CD1c-positive myeloid dendritic cell (primary cell): ENCODE measurements at regions not wholly inside any gene's neighbourhood (a gene's known extent, or its start where the extent isn't known, plus 50 kb on each side); places are given as distances from the start of the nearest gene placed in this dataset.

Source experiments
- DNase-seq: peaks from one replicate; pipeline ENCODE4 v3.0.0-alpha.2; 2016; ENCODE audit errors: extremely low spot score

DNA sequence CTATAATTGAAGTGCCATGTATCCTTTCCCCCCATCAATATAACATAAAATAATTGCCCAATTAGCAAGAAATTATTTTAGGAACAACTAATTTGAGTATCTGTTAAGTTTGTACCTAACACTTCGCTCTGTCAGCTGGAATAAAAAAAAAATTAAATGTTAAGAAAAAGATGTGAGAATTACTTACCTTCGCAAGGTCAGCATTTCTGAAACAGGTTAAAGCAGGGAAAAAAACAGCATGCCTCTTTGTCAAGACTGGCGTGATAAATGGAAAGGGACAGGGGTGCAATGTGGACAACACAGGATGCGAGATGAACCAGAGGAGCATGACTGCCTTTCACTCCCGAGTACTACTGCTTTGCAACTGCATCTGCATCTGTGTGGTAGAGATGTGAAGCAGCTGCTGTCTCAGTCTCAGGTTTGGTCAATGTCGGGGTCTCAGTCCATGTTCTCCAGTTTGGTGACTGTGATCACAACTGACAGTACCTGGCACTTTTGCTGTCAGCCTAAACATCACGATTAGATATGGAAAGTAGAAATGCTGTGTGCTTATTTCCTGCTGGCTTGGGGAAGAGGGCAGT, 565.4 kb upstream of the LRRTM1 start:
- DNase-seq, result no peak

DNA sequence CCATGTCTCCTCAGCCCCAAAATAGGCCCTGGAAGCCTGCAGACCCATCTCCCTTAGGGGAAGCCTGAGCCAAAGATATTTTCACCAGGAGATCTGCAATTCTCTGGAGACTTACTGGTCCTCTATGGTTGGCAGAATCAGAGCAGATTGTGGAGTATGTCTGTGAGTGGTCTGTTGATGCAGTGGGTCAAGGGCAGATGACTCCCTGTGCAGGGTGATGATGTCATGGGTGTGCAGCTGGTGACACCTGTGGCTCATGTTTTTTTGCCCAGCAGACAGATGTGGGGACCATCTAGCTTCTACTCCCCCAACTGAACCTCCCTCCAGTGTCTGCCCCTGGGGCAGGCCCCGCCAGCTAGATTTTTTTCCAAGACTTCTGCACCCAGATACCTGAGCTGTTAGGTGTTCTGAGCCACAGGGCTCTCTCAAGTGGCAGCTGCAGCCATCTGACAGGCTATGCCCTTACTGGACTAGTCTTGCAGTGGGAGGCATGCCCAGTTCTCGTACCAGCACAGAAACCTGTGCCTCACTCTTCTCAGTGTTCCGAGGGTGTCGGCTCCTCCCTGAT, 558.7 kb upstream of the LRRTM1 start:
- no peak for DNase-seq

DNA sequence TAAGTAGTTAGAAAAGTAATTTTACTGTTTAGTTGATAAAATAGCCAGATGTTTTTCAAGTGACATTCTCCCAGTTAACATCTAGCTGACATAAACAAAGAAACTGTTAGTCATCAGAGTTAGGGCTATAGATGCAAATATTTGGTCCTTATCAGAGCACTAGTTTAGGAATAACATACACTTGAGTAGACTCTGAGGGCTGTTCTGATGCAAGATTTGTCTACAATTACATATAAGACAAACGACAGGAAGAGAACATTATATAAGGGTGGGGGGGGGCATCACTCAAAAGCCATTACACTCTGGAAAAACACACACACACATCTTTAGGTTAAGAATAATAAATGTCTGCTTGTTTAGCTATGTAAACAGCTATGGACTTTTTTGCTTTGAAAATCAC, 554.4 kb upstream of the LRRTM1 start:
- no peak for DNase-seq

DNA sequence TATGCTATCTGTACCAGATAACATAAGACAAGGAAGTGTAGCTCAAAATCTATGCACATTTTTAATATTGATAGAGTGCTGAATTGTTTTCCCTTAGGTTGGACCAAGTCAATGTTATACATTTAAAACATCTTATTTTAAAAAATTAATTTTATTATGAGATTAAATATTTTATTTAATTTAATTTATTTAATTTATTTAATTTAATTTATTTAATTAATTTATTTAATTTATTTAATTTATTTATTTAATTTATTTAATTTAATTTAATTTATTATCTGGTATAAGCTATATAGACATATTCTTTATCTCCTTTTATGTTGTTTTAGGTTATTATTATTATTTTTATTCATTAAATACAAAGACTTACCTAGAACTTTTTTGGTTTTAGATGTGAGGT, 551.7 kb upstream of the LRRTM1 start:
- DNase-seq, result no peak

DNA sequence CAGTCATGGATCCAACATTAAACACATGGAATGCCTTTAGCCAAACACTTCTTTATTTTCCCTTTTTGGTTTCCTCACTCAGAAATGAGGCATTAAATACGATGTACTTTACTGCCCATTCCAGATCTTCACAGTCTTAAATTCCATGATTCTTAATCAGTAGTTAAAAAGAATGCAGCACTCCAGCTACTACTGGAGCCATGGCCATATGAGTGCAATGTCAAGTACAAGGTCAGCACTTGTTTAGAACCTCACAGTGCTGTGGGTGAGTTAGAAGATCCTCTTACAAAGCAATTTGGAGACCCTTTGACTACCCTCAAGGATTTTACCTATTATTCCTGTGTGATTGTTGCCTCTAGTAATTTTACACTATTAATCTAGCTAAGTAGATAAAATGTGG, 550.3 kb upstream of the LRRTM1 start:
- DNase-seq, result no peak

DNA sequence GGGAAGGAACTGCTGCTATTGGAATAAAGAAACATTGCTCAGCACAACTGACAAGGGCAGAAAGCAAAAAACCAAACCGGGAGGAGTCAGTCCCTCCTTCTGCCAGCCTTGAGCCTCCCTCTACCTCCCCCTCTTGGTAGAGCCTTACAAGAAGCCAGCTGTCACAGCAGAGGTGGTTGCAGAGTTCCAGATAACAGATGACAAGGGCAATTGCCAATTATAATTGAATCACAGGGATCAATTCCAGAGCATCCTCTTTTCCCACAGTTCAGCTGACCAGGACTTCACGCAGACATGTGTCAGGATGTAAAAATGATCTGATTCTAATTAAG, 548.2 kb upstream of the LRRTM1 start:
- no peak for DNase-seq

DNA sequence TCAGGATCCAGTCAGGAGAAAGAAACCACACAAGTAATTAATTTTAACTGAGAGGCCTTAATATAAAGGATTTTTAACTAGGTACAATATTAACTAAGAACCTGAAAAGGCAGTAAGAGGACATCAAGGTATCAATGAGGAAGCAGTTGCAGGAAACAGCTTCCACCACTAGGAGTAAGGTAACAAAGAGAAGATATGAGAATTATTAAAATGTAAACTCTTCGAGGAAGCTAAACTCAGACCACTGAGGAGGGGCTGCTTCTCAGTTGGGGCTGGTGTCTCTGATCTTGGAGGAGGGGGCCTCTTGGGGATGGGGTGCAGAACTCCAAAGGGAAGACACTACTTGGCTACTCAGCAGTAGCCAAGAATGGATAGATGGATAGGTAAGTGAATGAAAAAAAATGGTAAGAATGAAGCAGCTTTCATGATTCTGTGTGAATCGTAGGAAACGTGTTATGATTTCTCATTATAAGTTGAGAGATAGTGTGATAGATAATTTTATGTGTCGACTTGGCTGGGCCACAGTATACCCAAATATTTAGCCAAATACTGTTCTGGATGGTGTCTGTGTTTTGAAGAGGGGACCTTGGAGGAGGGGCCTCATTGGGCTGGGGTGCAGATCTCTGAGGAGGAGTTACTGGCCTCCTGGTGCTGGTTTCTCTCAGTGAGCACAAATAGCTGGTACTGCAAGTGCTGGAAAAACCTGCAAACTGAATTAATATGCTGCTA, 547.7 kb upstream of the LRRTM1 start:
- DNase-seq, result no peak

DNA sequence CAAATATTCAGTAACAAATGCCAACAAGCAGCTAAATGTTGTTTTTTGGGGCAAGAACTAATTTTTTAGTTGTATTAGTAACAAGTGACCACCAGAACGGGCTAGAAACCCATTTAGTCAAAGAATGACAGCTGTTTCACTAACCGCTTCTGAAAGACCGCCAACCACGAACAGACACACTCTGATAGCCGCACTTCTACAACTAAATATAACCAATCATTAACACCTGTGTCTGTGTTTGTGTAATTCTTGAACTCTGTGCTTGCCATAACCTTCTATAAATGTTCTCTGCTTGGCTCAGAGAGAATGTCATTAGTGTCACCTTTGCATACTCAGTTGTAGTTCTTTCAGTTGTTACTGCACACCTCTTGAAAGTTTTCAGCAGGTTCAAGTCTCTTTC, 526.3 kb upstream of the LRRTM1 start:
- DNase-seq, result no peak

DNA sequence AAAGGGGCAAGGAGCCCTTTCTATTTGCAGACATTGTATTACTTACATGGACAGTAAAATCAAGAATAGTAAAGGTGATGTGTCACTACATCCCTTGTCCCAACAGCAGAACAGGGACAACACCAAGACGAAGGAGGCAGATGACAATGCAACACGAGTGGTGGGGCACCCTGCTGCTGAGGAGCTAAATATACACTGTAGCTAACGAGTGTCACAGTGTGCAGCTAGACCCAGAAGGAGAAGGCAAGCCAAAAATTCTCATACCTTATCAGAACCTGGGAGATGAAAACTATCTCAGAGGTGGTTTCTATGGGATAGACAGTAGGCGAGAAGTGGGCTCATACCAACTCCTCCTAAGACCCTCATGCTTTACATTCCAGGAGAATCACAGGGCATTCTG, 518.4 kb upstream of the LRRTM1 start:
- no peak for DNase-seq

DNA sequence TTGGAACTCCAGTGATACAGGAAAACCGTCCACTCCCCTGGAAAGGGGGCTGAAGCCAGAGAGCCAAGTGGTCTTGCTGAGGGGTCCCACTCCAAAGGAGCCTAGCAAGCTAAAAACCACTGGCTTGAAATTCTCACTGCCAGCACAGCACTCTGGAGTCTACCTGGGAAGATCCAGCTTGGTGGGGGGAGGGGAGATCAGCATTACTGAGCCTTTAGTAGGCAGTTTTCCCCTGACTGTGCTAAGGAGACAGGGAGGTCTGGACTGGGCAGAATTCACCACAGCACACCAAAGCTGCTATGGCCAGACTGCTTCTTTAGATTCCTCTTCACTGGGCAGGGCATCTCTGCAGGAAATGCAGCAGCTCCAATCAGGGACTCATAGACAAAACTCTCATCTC, 510.7 kb upstream of the LRRTM1 start:
- DNase-seq, result no peak

DNA sequence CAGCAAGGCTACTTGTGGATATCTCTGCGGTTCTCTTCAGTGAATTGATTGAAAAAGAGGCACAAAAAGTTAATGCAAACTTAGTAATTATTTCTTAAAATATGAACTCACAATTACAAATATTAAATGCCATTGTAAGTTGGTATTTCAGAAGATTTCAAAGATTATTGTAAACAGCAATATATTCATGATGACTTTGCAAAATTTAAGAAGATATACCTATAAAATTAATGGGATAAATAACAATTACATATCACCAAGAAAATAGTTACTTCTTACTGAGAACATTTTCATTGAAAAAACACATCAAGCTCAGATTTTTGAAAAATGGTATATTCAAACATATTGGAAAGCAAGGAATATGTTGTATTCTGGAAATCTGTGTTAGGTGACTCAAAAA, 482.0 kb upstream of the LRRTM1 start:
- DNase-seq, result no peak

DNA sequence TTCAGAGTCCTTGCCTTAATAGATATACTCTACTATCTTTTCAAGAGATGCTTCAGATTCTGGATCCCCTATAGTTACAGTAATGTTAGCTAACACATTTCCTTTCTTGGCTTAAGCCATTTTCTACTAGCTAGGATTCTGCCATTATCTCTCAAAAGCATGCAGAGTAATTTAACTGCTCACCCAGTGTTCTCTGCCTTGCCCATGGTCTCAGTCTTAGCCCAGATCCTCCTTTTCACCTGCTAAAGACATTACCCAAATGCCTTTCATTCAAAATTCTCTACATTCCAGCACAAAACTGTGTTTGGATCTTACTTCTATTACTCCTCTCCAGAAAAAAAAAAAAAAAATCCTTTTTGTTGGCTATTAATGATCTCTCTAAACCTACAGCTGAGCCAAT, 474.2 kb upstream of the LRRTM1 start:
- DNase-seq, result no peak

DNA sequence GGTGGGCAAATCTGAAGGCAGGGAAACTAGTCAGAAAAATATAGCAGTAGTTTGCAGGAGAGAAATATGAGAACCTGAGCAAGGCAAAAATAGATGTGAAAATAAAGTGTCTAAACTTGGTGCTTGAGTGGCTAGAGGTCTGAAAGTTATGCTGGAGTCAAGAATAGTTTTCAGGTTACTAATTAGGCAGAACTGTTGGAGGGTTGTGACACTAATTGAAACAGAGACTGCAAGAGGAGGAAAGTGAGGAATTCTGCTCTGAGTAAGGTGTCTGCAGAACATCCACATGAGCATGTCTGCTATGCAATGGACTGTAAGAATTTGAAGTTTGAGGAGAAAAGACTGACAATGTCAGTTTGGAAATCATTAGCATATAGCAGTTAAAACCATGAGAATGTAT, 444.0 kb upstream of the LRRTM1 start:
- no peak for DNase-seq

DNA sequence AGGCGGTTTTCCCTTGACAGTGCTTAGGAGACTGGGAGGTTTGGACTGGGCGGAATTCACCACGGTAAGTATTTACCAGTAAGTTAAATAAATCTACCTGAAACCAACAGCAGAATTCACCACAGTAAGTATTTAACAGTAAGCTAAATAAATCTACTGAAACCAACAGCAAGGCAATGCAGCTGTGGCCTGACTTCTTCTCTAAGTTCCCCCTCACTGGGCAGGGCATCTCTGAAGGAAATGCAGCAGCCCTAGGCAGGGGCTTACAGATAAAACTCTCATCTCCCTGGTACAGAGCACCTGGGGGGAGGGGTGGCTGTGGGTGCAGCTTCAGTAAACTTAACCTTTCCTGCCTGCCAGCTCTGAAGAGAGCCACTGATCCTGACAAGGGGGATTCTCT, 432.5 kb upstream of the LRRTM1 start:
- DNase-seq, result no peak

DNA sequence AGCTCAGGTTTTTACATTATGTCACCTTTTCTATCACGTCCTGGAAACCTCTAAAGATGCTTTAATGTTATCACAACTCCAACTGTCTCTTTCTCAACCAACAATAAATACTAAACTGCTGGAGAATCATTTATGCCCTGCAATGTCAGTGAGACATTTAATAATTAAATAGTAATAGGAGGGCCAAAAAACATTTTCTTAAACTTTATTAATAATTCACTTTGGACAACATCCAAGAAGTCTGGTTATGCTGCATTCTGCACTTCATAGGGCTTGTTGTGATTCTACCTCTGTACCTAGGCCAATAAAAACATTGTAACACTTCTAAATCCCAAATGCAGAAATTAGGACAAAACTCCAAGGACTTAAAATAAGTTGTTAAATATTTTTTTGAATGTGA, 420.4 kb upstream of the LRRTM1 start:
- DNase-seq, result no peak

DNA sequence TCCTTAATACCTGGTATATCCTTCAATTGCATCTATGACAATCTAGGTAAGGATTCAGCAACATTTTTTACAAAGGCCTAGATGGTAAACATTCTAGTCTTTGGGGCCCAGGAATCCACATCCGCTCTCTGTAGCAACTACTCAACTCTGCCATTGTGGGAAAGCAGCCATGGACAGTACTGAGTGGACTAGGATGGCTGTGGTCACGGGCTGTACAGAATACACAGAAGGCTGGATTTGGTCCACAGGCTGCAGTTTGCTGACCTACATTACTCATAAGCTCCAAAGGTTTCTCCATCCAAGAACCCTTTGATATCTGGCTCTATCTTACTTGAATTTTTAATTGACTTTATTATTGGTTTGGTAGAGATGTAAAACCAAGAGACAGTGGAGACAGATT, 418.3 kb upstream of the LRRTM1 start:
- no peak for DNase-seq

DNA sequence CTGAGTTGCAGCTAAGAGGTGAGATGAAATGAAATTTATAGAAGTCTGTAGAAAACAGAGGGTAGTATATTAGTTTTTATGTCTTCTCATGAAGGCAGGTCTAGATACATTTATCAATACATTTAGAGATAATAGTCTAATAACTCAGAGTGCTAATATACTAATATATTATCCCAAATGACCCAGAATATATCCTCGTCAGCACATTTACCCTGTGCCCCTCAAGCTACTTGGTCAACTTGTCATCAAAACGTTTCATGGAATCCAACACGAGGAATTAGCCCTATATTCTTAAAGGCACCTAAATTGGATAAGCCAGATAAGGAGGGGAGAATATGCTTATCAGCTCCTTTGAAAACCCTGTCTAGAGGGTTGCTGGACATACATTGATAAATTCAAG, 415.1 kb upstream of the LRRTM1 start:
- DNase-seq, result no peak

DNA sequence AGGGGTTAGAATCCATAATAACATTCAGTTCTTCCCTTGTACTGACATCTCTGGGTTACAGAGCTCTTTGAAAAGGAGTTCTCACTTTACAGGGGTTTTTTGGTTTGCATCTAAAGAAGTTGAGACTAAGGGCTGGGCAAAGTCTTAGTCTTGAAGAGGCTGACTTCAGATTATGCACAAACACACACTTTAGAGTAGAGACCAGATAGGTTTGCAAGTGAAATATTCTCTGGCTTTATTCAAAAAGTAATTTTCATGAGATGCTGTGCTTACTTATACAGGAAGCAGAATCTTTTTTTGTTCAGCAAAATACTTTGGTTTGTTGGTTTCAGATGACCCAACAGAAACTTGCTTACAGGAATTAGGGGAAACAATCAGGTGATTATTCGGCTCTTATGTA, 410.9 kb upstream of the LRRTM1 start:
- DNase-seq, result no peak

DNA sequence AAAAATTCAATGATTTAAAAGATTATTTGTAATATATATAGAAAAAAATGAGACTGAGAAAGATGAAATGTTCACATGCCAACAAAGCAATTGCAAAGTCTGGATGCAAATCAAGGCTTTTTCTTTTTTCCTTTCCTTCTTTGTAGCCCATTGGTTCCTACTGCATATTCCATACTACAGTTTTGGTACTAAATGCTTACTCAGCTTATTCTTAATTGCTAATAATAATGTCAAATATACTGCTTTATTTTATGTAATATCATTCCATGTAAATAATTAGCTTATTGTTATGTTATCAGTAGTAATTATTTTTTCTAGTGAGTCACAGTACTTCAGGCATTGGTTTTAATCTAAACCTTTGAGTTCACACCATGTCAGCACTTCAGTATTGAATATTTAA, 407.4 kb upstream of the LRRTM1 start:
- DNase-seq, result no peak

DNA sequence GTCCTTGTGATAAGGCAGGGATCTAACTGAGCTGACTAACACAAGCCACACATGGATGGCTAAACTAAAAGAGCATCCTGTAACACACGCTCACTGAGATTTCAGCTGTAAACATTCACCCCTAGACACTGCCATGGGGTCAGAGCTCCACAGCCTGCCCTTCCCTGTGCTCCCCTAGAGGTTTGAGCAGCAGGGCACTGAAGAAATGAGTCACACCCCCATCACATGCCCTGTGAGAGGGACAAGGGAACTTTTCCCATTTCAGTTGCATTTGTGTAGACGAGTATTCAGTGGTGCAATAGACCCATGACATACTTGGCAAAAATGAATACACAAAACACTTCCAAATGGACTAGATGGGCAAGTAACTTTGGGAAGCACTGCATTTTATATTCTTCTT, 402.4 kb upstream of the LRRTM1 start:
- DNase-seq, result no peak

DNA sequence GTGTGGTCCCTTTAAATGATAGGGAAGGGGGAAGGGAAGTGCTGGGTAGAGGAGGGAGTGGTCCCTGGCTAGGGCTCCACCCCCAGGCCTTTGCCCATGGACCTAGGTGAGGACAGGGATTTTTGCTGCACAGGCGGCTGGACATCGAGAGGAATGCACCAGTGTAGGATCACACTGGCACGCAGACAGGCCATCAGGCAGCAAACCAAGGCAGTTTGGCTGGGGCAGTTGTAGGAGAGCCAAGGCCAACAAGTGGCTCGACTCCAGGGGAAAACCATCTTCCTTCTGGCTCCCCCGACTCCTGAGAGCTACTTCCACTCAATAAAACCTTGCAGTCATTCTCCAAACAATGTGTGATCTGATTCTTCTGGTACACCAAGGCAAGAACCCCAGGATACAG, 402.0 kb upstream of the LRRTM1 start:
- DNase-seq, result no peak

DNA sequence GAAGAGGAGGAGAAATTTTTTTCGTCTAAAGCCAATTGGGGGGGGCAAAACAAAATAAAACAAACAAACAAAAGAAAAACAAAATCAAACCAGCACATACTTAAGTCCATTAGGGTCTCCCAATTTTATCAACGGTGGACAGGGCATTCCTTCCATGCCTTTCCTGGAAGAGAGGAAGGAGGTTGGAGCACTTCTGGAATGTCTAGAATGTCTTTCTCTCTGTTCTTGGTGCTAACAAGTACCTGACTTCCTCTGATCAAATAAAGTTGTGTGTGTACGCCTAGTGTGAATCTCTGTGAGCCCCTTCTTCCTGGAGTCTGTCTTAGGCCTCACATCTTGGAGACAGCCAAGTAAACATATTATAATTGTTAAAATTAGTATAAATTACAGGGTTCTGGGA, 399.0 kb upstream of the LRRTM1 start:
- no peak for DNase-seq

DNA sequence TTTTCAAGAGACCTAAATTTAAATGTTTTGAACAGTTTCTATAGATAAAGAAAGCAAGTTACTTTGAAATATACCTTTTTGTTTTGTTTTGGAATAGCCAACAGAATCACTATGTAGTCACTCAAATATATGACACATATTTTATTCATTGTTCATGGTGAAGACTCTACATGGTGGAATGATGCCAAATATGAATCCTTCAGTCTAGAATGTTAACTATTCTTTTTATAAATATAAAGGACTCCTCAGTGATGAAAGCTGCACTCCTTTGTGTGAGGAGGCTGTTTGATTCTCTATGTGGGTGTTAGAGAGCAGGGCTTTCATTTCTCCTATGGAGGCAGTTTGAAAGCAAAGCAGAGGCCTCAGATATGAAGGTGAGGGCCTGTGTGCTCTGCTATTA, 396.4 kb upstream of the LRRTM1 start:
- DNase-seq, result no peak
